ENCODE measurements at regions not wholly inside any gene's neighbourhood (a gene's known extent, or its start where the extent isn't known, plus 50 kb on each side); places are given as distances from the start of the nearest gene placed in this dataset.

- TF ChIP-seq ZNF416 (CRISPR knock-in tag; IDR thresholded peaks at IDR 0.05) (no peak), CTCF (IDR thresholded peaks at IDR 0.05) (no peak), NFYB (CRISPR knock-in tag; conservative IDR thresholded peaks at IDR 0.05; ENCODE audit: low read depth) (no peak), TEAD1 (CRISPR knock-in tag; IDR thresholded peaks at IDR 0.05) (no peak), NR1H2 (CRISPR knock-in tag; IDR thresholded peaks at IDR 0.05) (no peak), IRF2 (CRISPR knock-in tag; IDR thresholded peaks at IDR 0.05; ENCODE audit: borderline replicate concordance, low read depth) (no peak), GABPB1 (CRISPR knock-in tag; IDR thresholded peaks at IDR 0.05) (no peak), USF1 (CRISPR knock-in tag; IDR thresholded peaks at IDR 0.05) (no peak), CREM (CRISPR knock-in tag; IDR thresholded peaks at IDR 0.05) (no peak), JUN (CRISPR knock-in tag; IDR thresholded peaks at IDR 0.05) (no peak), ELF4 (CRISPR knock-in tag; IDR thresholded peaks at IDR 0.05; ENCODE audit: low read depth) (no peak), ZNF219 (CRISPR knock-in tag; IDR thresholded peaks at IDR 0.05; ENCODE audit: borderline replicate concordance) (no peak)
Measured at GRCh38 chr6:50120300-50120699, 70.6 kb upstream of the DEFB112 start.

Measured in WTC11 (cell line).